ENCODE measurements at regions not wholly inside any gene's neighbourhood (a gene's known extent, or its start where the extent isn't known, plus 50 kb on each side); places are given as distances from the start of the nearest gene placed in this dataset.

DNA sequence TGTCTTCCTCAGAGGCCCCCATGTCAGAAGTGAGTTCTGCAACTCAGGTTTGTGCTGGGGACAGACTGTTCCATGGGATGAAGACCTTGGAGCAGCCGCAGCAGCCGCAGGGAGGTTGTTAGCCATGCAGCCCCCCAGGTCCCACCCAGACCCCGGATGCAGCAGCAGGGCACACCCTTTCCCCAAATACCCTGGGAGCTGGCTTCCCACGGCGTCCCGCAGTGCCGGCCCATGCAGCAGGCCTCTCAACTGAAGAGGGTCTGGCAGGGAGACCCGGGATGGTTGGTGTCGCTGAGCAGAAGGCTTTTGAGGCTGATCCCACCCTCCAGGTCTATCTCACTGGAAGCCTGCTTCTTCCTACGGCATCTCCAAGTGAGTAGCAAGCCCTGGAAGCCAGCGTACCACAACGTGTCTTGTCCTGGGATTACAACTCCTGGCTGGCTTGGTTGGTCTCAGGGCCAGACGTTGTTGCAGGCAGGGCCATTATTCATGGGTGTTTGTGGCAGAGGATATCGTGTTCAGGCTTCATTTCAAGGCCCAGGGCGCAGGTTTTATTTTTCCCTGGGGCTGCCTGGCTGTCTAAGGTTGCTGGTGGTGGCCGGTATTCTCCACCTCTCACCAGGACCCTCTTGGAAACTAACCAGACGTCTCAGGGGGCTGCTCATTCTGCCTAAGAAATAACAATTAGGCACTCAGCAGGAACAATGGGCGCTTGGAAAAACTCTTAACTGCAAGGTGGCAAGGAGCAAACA is 223.2 kb downstream of the C16orf95 start:
- ATAC-seq: no peak

DNA sequence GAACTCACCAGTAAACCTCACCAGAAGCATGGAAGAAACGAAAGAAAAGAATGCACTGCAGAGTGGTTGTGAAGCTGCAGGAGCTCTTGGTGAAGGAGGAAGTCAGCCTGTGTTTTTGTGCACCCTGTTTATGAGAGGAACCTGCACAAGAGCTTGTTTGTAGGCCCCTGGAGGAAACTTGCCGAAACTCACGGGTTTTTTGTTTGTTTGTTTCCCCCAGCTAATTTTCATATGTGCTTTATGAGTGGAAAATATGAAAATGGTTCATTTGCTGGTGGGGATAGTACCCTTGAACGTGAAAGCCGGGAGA is 222.7 kb downstream of the C16orf95 start:
- Histone ChIP-seq H3K4me1 (no peaks in the 10 kb centered on the region), H3K36me3 (no peaks in the 10 kb centered on the region), H3K4me3 (no peak overlapping the region), H3K9me3 (no peaks in the 10 kb centered on the region), H3K27me3 (ENCODE audit: low read depth) (peaks cover 11% of the 10 kb centered on the region), H3K27ac (no peak overlapping the region)
- DNase-seq (no peak), ATAC-seq (no peak)
- intact Hi-C loops (cut with DNase I): no loop called here
- TF ChIP-seq, protein P1, sequence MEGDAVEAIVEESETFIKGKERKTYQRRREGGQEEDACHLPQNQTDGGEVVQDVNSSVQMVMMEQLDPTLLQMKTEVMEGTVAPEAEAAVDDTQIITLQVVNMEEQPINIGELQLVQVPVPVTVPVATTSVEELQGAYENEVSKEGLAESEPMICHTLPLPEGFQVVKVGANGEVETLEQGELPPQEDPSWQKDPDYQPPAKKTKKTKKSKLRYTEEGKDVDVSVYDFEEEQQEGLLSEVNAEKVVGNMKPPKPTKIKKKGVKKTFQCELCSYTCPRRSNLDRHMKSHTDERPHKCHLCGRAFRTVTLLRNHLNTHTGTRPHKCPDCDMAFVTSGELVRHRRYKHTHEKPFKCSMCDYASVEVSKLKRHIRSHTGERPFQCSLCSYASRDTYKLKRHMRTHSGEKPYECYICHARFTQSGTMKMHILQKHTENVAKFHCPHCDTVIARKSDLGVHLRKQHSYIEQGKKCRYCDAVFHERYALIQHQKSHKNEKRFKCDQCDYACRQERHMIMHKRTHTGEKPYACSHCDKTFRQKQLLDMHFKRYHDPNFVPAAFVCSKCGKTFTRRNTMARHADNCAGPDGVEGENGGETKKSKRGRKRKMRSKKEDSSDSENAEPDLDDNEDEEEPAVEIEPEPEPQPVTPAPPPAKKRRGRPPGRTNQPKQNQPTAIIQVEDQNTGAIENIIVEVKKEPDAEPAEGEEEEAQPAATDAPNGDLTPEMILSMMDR (IDR thresholded peaks at IDR 0.05): no peak

More for the DNA sequence above, 223.2 kb downstream of the C16orf95 start:
- Histone ChIP-seq H3K27ac (no peak overlapping the region), H3K36me3 (no peaks in the 10 kb centered on the region), H3K4me3 (no peak overlapping the region), H3K4me1 (no peaks in the 10 kb centered on the region), H3K27me3 (ENCODE audit: low read depth) (peaks cover 11% of the 10 kb centered on the region), H3K9me3 (no peaks in the 10 kb centered on the region)
- intact Hi-C loops (cut with DNase I): no loop called here
- TF ChIP-seq, protein P1 (IDR thresholded peaks at IDR 0.05): no peak
- DNase-seq: no peak

DNA sequence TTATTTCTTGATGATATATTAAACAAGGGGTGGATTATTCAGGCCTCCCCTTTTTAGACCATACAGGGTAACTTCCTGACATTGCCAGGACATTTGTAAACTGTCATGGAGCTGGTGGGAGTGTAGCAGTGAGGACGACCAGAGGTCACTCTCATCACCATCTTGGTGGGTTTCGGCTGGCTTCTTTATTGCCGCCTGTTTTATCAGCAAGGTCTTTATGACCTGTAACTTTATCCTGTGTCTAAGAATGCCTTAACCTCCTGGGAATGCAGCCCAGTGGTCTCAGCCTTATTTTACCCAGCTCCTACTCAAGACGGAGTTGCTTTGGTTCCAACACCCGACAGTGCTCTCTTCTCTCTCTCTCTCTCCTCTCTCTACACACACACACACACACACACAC is 221.9 kb downstream of the C16orf95 start:
- H3K9me3 ChIP-seq: no peaks in the 10 kb centered on the region
- TF ChIP-seq, protein P1 (IDR thresholded peaks at IDR 0.05): no peak
- no peak overlapping the region for H3K4me3 ChIP-seq
- intact Hi-C loops (cut with DNase I): no loop called here
- no peaks in the 10 kb centered on the region for H3K36me3 ChIP-seq
- peaks cover 11% of the 10 kb centered on the region for H3K27me3 ChIP-seq (ENCODE audit: low read depth)
- H3K4me1 ChIP-seq: no peaks in the 10 kb centered on the region
- DNase-seq (no peak), ATAC-seq (no peak)
- H3K27ac ChIP-seq: no peak overlapping the region

DNA sequence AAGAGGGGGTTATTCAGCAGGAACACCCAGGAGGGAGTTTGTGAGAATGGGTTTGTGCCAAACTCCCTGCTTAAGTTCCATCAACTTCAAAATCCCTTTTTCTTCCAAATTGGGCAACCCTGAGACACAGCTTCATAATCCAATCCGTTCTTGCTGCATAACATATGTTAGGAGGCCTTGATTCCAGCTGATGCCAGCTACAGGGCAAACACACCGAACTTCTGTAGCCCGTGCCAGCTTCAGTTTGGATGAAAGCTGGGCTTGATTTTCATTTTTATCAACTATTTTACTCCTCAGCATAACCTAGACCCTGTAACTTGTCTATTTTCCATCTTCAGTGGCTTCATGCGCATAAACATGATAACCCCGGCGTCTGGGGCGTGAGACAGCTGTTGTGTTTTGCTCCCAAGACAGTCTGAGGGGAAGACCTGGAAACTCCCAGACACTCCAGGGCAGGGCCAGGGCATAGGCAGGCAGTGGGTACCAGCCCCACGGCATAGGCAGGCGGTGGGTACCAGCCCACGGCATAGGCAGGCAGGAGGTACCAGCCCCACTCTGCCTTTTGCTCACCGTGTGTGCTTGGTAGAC is 220.4 kb downstream of the C16orf95 start:
- intact Hi-C loops (cut with DNase I): no loop called here
- H3K36me3 ChIP-seq: no peaks in the 10 kb centered on the region
- peaks cover 11% of the 10 kb centered on the region for H3K27me3 ChIP-seq (ENCODE audit: low read depth)
- ATAC-seq: no peak
- DNase-seq: no peak
- no peaks in the 10 kb centered on the region for H3K4me1 ChIP-seq
- TF ChIP-seq, protein P1 (IDR thresholded peaks at IDR 0.05): no peak
- H3K27ac ChIP-seq: no peak overlapping the region
- no peak overlapping the region for H3K4me3 ChIP-seq
- no peaks in the 10 kb centered on the region for H3K9me3 ChIP-seq

DNA sequence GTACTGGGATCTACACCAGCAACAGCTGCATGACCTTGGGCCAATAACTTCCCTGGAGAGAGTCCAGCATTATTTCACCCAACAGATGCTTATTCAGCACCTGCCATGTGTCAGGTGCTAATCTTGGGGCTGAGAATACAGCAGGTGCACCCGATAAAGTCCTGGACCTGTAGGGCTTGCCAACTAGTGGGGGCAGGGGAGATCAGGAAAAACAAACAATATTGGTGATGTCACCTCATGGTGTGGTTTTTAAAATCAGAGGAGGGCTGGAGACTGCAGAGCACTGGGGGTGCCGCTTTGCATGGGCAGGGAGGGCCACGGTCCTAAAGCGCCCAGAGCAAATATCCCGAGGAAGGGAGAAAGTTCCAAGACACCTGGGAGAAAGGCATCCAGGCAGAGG is 218.8 kb downstream of the C16orf95 start:
- TF ChIP-seq, protein P1 (IDR thresholded peaks at IDR 0.05): no peak
- ATAC-seq: no peak
- peaks cover 11% of the 10 kb centered on the region for H3K27me3 ChIP-seq (ENCODE audit: low read depth)
- DNase-seq: no peak
- H3K9me3 ChIP-seq: no peaks in the 10 kb centered on the region
- no peaks in the 10 kb centered on the region for H3K36me3 ChIP-seq
- H3K4me3 ChIP-seq: no peak overlapping the region
- intact Hi-C loops (cut with DNase I): no loop called here
- no peak overlapping the region for H3K27ac ChIP-seq
- H3K4me1 ChIP-seq: no peaks in the 10 kb centered on the region
